Tibial nerve (tissue), 4 donors: ENCODE measurements at regions not wholly inside any gene's neighbourhood (a gene's known extent, or its start where the extent isn't known, plus 50 kb on each side); places are given as distances from the start of the nearest gene placed in this dataset.

Experiments used
- DNase-seq, 2 donors: peaks; one replicate each; pipeline ENCODE4 v3.0.0-alpha.2; 2019; ENCODE audit warnings: low spot score in 2 of 2
- H3K27ac ChIP-seq, 4 donors: fragments of 200-600 bp; sonication (generic) in 3 of 4; one replicate each; pipeline ENCODE4 v1.5.1; 2017 to 2019; ENCODE audit warnings: mild to moderate bottlenecking in 1 of 4
- H3K27me3 ChIP-seq, 2 donors: fragments of 200-600 bp; sonication (generic) in 1 of 2; one replicate each; pipeline versions ENCODE4 v1.5.1 to v1.6.0; 2017 to 2019
- H3K36me3 ChIP-seq, 3 donors: fragments of 200-600 bp; sonication (generic); one replicate each; pipeline ENCODE4 v1.5.1; 2018 to 2019
- H3K4me1 ChIP-seq, 4 donors: fragments of 200-600 bp; sonication (generic) in 3 of 4; one replicate each; pipeline ENCODE4 v1.5.1; 2017 to 2019
- H3K4me3 ChIP-seq, 4 donors: fragments of 200-600 bp; sonication (generic) in 3 of 4; one replicate each; pipeline ENCODE4 v1.5.1; 2017 to 2019; ENCODE audit warnings: mild to moderate bottlenecking in 1 of 4, moderate library complexity in 1 of 4
- H3K9me3 ChIP-seq, 4 donors: fragments of 200-600 bp; sonication (generic) in 3 of 4; one replicate each; pipeline ENCODE4 v1.5.1; 2017 to 2019
- CTCF ChIP-seq, 5 experiments: fragments of 200-600 bp in 3 of 5; fragments of 450-650 bp in 2 of 5; sonication (generic) in 3 of 5; IDR thresholded peaks; one replicate each; pipeline ENCODE4 v1.5.1; 2016 to 2019; ENCODE audit warnings: antibody characterized with exemption in 5 of 5, mild to moderate bottlenecking in 3 of 5, moderate library complexity in 2 of 5
- EP300 ChIP-seq, 2 donors: sonication (generic); formaldehyde crosslinking; IDR thresholded peaks; one replicate each; pipeline ENCODE4 v1.6.1; 2017; ENCODE audit warnings: antibody characterized with exemption in 2 of 2, mild to moderate bottlenecking in 1 of 2
- POLR2A ChIP-seq, 2 donors: fragments of 450-650 bp; IDR thresholded peaks; one replicate each; pipeline ENCODE4 v1.6.1; 2017; ENCODE audit warnings: antibody characterized with exemption in 2 of 2, mild to moderate bottlenecking in 2 of 2, moderate library complexity in 2 of 2
- WGBS, 2 donors: methylation state at CpG; one replicate each; pipeline ENCODE4 v1.1.5; 2018; 5-methylcytosine and 5-hydroxymethylcytosine counted together

- 74 to 76% methylated on average over 1 of the region's 1 CpG for WGBS, 2 donors
- H3K4me1 ChIP-seq: no peaks in the 10 kb centered on the region
- DNase-seq: no peak
- no peak for TF ChIP-seq POLR2A (IDR thresholded peaks at IDR 0.05)
- no peak for TF ChIP-seq EP300 (IDR thresholded peaks at IDR 0.05)
- TF ChIP-seq CTCF (IDR thresholded peaks at IDR 0.05): no peak
- H3K27ac ChIP-seq: no peak overlapping the region
- no peaks in the 10 kb centered on the region for H3K27me3 ChIP-seq
- no peaks in the 10 kb centered on the region for H3K9me3 ChIP-seq
- no peaks in the 10 kb centered on the region for H3K36me3 ChIP-seq
- H3K4me3 ChIP-seq: no peak overlapping the region
Measured at GRCh38 chr1:73820843-73821242, 377.1 kb downstream of the LRRIQ3 start.

- Histone ChIP-seq H3K27ac (no peak overlapping the region), H3K4me3 (no peak overlapping the region), H3K36me3 (no peaks in the 10 kb centered on the region), H3K9me3 (no peaks in the 10 kb centered on the region), H3K4me1 (no peaks in the 10 kb centered on the region), H3K27me3 (no peaks in the 10 kb centered on the region)
- TF ChIP-seq CTCF (IDR thresholded peaks at IDR 0.05) (no peak), POLR2A (IDR thresholded peaks at IDR 0.05) (no peak), EP300 (IDR thresholded peaks at IDR 0.05) (no peak)
- WGBS, 2 donors: 27 to 49% methylated on average over 2 of the region's 2 CpGs
- no peak for DNase-seq
Measured at GRCh38 chr1:73813716-73814115, 384.3 kb downstream of the LRRIQ3 start.

GRCh38 chr1:73813236-73813635, 384.7 kb downstream of the LRRIQ3 start:
- Histone ChIP-seq H3K4me1 (no peaks in the 10 kb centered on the region), H3K36me3 (no peaks in the 10 kb centered on the region), H3K9me3 (no peaks in the 10 kb centered on the region), H3K27me3 (no peaks in the 10 kb centered on the region), H3K4me3 (no peak overlapping the region), H3K27ac (no peak overlapping the region)
- TF ChIP-seq CTCF (IDR thresholded peaks at IDR 0.05) (no peak), EP300 (IDR thresholded peaks at IDR 0.05) (no peak), POLR2A (IDR thresholded peaks at IDR 0.05) (no peak)
- WGBS, 2 donors: 54 to 63% methylated on average over 2 of the region's 2 CpGs
- DNase-seq: no peak

- Histone ChIP-seq H3K36me3 (no peaks in the 10 kb centered on the region), H3K27ac (no peak overlapping the region), H3K4me1 (no peaks in the 10 kb centered on the region), H3K9me3 (no peaks in the 10 kb centered on the region), H3K4me3 (no peak overlapping the region), H3K27me3 (no peaks in the 10 kb centered on the region)
- TF ChIP-seq EP300 (IDR thresholded peaks at IDR 0.05): no peak
- no peak for TF ChIP-seq CTCF (IDR thresholded peaks at IDR 0.05)
- TF ChIP-seq POLR2A (IDR thresholded peaks at IDR 0.05): no peak
- no peak for DNase-seq
- 84% methylated on average over 3 of the region's 3 CpGs for WGBS, 2 donors
Measured at GRCh38 chr1:73811798-73812197, 386.2 kb downstream of the LRRIQ3 start.

GRCh38 chr1:73804935-73805334, 393.0 kb downstream of the LRRIQ3 start:
- no peaks in the 10 kb centered on the region for H3K36me3 ChIP-seq
- no peak overlapping the region for H3K4me3 ChIP-seq
- WGBS, 2 donors: 82 to 84% methylated on average over 3 of the region's 3 CpGs
- no peaks in the 10 kb centered on the region for H3K4me1 ChIP-seq
- no peak overlapping the region for H3K27ac ChIP-seq
- no peaks in the 10 kb centered on the region for H3K9me3 ChIP-seq
- TF ChIP-seq CTCF (IDR thresholded peaks at IDR 0.05) (no peak), POLR2A (IDR thresholded peaks at IDR 0.05) (no peak), EP300 (IDR thresholded peaks at IDR 0.05) (no peak)
- H3K27me3 ChIP-seq: no peaks in the 10 kb centered on the region
- DNase-seq: no peak
